Nephron (organoid): ENCODE measurements at regions not wholly inside any gene's neighbourhood (a gene's known extent, or its start where the extent isn't known, plus 50 kb on each side); places are given as distances from the start of the nearest gene placed in this dataset.

ENCODE experiments used
- H3K27ac Mint-ChIP-seq, 3 experiments: 2 replicates each; pipeline ENCODE4 v1.8.0; 2020; ENCODE audit warnings: mixed read lengths in 3 of 3, mild to moderate bottlenecking in 2 of 3, moderate library complexity in 1 of 3
- H3K27me3 Mint-ChIP-seq: 2 replicates; pipeline ENCODE4 v1.8.0; 2021; ENCODE audit warnings: low read depth, mild to moderate bottlenecking, moderate library complexity, mixed read lengths
- H3K36me3 Mint-ChIP-seq: 2 replicates; pipeline ENCODE4 v1.8.0; 2020; ENCODE audit warnings: low read depth, mixed read lengths
- H3K4me1 Mint-ChIP-seq: 2 replicates; pipeline ENCODE4 v1.8.0; 2020; ENCODE audit warnings: mixed read lengths
- H3K4me3 Mint-ChIP-seq, 3 experiments: 2 replicates each; pipeline ENCODE4 v1.8.0; 2020; ENCODE audit warnings: mild to moderate bottlenecking in 3 of 3, mixed read lengths in 3 of 3, moderate library complexity in 2 of 3
- H3K9me3 Mint-ChIP-seq: 2 replicates; pipeline ENCODE4 v1.8.0; 2020; ENCODE audit warnings: mixed read lengths
- TF ChIP-seq, protein P1 (sequence below), 3 experiments: fragments of 200-600 bp; sonication (generic); IDR thresholded peaks; one replicate each; pipeline ENCODE4 v1.5.0; 2021; ENCODE audit warnings: antibody characterized with exemption in 3 of 3; ENCODE audit not compliant: unreplicated experiment in 3 of 3

DNA sequence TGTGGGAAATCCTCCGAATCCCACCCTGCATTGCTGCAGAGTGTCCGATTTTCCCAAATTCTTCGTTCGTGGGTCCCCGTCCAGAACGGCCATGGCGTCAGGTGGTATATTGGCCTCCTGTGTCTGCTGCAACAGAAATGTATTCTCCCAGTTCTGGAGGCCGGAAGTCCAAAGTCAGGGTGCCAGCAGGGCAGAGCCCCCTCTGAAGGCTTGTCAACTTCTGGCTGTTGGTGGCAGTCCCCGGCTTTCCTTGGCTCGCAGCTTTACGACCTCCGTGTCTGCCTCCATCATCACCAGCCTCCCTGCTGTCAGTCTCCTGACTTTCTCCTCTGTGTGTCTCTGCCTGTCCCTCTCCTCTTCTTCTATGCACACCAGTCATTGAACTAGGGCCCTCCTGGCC, 142.1 kb upstream of the FOXF1 start:
- peaks cover 96% of the 10 kb centered on the region for H3K27me3 Mint-ChIP-seq
- no peak overlapping the region for H3K27ac Mint-ChIP-seq
- no peaks in the 10 kb centered on the region for H3K9me3 Mint-ChIP-seq

DNA sequence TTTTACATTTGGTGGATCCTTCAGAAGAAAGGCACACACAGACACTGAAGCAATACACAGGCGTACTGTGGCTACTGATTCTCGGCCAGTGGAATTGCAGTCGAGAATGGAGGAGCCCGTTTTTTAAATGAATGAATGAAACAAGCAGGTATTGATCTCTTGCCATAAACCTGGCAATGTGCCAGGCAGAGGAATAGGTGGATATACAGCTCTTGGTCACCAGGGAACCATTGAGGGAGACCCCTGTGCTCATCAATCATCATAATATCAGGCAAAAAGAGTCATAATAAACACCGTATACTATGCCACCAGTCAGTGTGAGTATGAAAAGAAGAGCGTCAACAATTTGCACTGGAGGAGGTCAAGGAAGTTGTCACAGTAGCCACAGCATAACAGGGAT, 140.3 kb upstream of the FOXF1 start:
- Mint-ChIP-seq H3K36me3 (no peaks in the 10 kb centered on the region), H3K4me3 (no peak overlapping the region), H3K4me1 (no peaks in the 10 kb centered on the region), H3K27me3 (peaks cover 95% of the 10 kb centered on the region), H3K9me3 (peaks cover 6% of the 10 kb centered on the region), H3K27ac (no peak overlapping the region)
- TF ChIP-seq, protein P1, sequence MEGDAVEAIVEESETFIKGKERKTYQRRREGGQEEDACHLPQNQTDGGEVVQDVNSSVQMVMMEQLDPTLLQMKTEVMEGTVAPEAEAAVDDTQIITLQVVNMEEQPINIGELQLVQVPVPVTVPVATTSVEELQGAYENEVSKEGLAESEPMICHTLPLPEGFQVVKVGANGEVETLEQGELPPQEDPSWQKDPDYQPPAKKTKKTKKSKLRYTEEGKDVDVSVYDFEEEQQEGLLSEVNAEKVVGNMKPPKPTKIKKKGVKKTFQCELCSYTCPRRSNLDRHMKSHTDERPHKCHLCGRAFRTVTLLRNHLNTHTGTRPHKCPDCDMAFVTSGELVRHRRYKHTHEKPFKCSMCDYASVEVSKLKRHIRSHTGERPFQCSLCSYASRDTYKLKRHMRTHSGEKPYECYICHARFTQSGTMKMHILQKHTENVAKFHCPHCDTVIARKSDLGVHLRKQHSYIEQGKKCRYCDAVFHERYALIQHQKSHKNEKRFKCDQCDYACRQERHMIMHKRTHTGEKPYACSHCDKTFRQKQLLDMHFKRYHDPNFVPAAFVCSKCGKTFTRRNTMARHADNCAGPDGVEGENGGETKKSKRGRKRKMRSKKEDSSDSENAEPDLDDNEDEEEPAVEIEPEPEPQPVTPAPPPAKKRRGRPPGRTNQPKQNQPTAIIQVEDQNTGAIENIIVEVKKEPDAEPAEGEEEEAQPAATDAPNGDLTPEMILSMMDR (IDR thresholded peaks at IDR 0.05; ENCODE audit: unreplicated experiment in 3 of 3): no peak

More for the DNA sequence above, 142.1 kb upstream of the FOXF1 start:
- TF ChIP-seq, protein P1 (IDR thresholded peaks at IDR 0.05; ENCODE audit: unreplicated experiment in 3 of 3): no peak
- Mint-ChIP-seq H3K4me1 (no peaks in the 10 kb centered on the region), H3K4me3 (no peak overlapping the region), H3K36me3 (no peaks in the 10 kb centered on the region)

DNA sequence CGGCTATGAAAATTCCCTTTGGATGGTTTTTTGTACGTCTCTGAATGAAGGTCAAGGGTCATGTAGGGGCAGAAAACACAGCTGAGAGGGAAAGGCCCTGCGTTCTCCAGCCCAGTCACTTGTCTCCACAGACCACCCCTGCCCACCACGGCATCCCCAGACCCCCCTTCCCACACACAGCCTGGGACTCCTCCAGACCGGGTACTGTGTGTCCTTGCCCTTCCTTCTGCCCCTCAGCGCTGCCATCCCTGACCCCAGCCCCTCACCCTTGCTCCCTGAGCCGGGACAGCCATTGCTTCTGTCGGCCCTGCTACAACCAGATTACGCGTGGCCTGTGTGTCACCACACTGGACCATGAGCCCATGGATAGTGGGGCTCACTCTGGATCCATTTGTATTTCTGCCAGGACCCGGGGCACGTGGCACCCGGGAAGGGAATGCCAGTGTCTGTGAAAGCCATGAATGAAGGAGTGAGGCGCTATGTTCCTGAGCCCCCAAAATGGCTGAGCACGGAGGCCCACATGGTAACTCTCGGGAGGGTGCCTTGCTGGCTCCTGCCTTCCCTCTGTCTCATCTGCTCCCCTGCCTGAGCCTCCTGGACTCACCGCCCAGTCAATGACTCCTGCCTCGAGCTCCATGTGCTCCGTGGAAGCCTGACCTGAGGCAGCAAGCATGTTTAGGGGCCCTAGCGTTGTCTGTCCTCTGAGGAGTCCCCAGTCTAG, 139.1 kb upstream of the FOXF1 start:
- TF ChIP-seq, protein P1 (IDR thresholded peaks at IDR 0.05; ENCODE audit: unreplicated experiment in 3 of 3): no peak
- Mint-ChIP-seq H3K9me3 (peaks cover 10% of the 10 kb centered on the region), H3K36me3 (no peaks in the 10 kb centered on the region), H3K27me3 (peaks cover 92% of the 10 kb centered on the region), H3K4me1 (no peaks in the 10 kb centered on the region), H3K4me3 (no peak overlapping the region), H3K27ac (no peak overlapping the region)

DNA sequence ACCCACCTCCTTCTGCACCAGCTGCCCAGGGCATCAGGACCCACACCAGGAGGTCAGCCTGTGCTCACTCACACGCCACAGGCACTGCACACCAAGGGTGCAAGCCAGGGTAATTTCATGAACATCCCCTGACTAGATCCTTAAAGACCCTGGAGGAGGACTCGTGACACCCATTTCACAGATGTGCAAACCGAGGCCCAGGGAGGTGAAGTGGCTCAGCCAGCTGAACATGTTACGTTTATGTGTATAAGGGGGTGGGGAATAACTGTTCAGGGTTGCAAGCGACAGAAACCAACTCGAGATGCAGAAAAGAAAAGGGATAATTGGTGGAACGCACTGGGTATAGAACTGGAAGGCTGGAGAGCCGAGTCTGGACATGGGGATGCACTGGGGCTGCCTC, 138.1 kb upstream of the FOXF1 start:
- no peaks in the 10 kb centered on the region for H3K36me3 Mint-ChIP-seq
- no peak overlapping the region for H3K4me3 Mint-ChIP-seq
- peaks cover 10% of the 10 kb centered on the region for H3K9me3 Mint-ChIP-seq
- H3K27me3 Mint-ChIP-seq: peaks cover 92% of the 10 kb centered on the region
- no peak overlapping the region for H3K27ac Mint-ChIP-seq
- TF ChIP-seq, protein P1 (IDR thresholded peaks at IDR 0.05; ENCODE audit: unreplicated experiment in 3 of 3): no peak
- H3K4me1 Mint-ChIP-seq: no peaks in the 10 kb centered on the region

DNA sequence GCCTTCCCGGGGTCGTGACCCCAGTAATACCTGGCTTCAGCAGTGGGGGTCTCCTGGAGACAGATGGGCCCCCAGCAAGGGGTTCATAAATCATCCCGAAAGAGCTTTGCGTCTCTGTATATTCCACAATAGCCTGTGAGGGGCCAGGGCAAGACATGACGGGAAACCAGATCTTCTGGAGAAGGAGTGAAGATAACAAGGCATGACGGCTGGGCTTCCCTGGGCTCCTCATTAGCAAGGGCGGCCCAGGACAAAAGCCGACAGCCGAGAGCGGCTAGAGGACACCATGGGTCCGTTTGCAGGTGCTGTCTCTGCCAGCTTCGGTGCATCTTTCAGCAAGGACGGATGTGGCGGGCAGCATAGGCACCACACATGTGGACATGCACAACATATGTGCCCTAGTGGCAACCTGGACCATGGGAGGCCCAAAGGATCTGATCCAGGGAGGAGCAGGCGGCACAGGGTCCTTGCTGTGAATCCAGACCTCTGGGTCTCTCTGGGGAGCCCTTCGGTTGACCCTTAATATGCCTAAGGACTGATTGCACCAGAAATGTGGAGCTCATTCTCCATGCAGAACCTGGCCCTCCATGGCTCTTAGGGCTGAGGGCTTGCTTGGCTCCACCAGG, 136.9 kb upstream of the FOXF1 start:
- TF ChIP-seq, protein P1 (IDR thresholded peaks at IDR 0.05; ENCODE audit: unreplicated experiment in 3 of 3): no peak
- H3K27me3 Mint-ChIP-seq: peaks cover 82% of the 10 kb centered on the region
- no peaks in the 10 kb centered on the region for H3K36me3 Mint-ChIP-seq
- peaks cover 10% of the 10 kb centered on the region for H3K9me3 Mint-ChIP-seq
- no peak overlapping the region for H3K4me3 Mint-ChIP-seq
- no peaks in the 10 kb centered on the region for H3K4me1 Mint-ChIP-seq
- no peak overlapping the region for H3K27ac Mint-ChIP-seq
